ENCODE measurements at regions not wholly inside any gene's neighbourhood (a gene's known extent, or its start where the extent isn't known, plus 50 kb on each side); places are given as distances from the start of the nearest gene placed in this dataset.

- no peaks in the 10 kb centered on the region for H3K36me3 ChIP-seq (ENCODE audit: control insufficient read depth in 1 of 2, insufficient read depth in 2 of 2, low read length in 1 of 2)
- H3K27me3 ChIP-seq (ENCODE audit: control insufficient read depth in 1 of 2, insufficient read depth in 2 of 2, low read length in 1 of 2): no peaks in the 10 kb centered on the region
- intact Hi-C loops (cut with DNase I): no loop called here
- ATAC-seq (ENCODE audit: low FRiP score) (no peak), DNase-seq (no peak)
- 4 to 8% methylated on average over 3 of the region's 3 CpGs for WGBS, 2 donors
- no peaks in the 10 kb centered on the region for H3K4me1 ChIP-seq (ENCODE audit: control insufficient read depth in 1 of 2, insufficient read depth in 2 of 2, low read length in 2 of 2)
- H3K27ac ChIP-seq (ENCODE audit: low read depth in 1 of 2, low read length in 2 of 2): no peak overlapping the region
- no peaks in the 10 kb centered on the region for H3K9me3 ChIP-seq (ENCODE audit: control insufficient read depth, low read length)
- H3K4me3 ChIP-seq (ENCODE audit: low read length in 2 of 2): no peak overlapping the region
Observed at GRCh38 chr12:84085046-84085445, 827.6 kb downstream of the SLC6A15 start.

GRCh38 chr12:84079626-84080025, 833.0 kb downstream of the SLC6A15 start:
- no peaks in the 10 kb centered on the region for H3K27me3 ChIP-seq (ENCODE audit: control insufficient read depth in 1 of 2, insufficient read depth in 2 of 2, low read length in 1 of 2)
- no peak overlapping the region for H3K4me3 ChIP-seq (ENCODE audit: low read length in 2 of 2)
- WGBS, 2 donors: 87 to 95% methylated on average over 1 of the region's 1 CpG
- no peak overlapping the region for H3K27ac ChIP-seq (ENCODE audit: low read depth in 1 of 2, low read length in 2 of 2)
- no peaks in the 10 kb centered on the region for H3K36me3 ChIP-seq (ENCODE audit: control insufficient read depth in 1 of 2, insufficient read depth in 2 of 2, low read length in 1 of 2)
- DNase-seq (no peak), ATAC-seq (ENCODE audit: low FRiP score) (no peak)
- intact Hi-C loops (cut with DNase I): no loop called here
- H3K9me3 ChIP-seq (ENCODE audit: control insufficient read depth, low read length): no peaks in the 10 kb centered on the region
- no peaks in the 10 kb centered on the region for H3K4me1 ChIP-seq (ENCODE audit: control insufficient read depth in 1 of 2, insufficient read depth in 2 of 2, low read length in 2 of 2)

- no peak for ATAC-seq (ENCODE audit: low FRiP score)
- Histone ChIP-seq H3K4me3 (ENCODE audit: low read length in 2 of 2) (no peak overlapping the region), H3K27ac (ENCODE audit: low read depth in 1 of 2, low read length in 2 of 2) (no peak overlapping the region), H3K27me3 (ENCODE audit: control insufficient read depth in 1 of 2, insufficient read depth in 2 of 2, low read length in 1 of 2) (no peaks in the 10 kb centered on the region), H3K36me3 (ENCODE audit: control insufficient read depth in 1 of 2, insufficient read depth in 2 of 2, low read length in 1 of 2) (no peaks in the 10 kb centered on the region), H3K9me3 (ENCODE audit: control insufficient read depth, low read length) (no peaks in the 10 kb centered on the region), H3K4me1 (ENCODE audit: control insufficient read depth in 1 of 2, insufficient read depth in 2 of 2, low read length in 2 of 2) (no peaks in the 10 kb centered on the region)
- DNase-seq: no peak
- intact Hi-C loops (cut with DNase I): no loop called here
Observed at GRCh38 chr12:84077679-84078078, 834.9 kb downstream of the SLC6A15 start.

GRCh38 chr12:84075991-84076390, 836.6 kb downstream of the SLC6A15 start:
- Histone ChIP-seq H3K4me3 (ENCODE audit: low read length in 2 of 2) (no peak overlapping the region), H3K4me1 (ENCODE audit: control insufficient read depth in 1 of 2, insufficient read depth in 2 of 2, low read length in 2 of 2) (no peaks in the 10 kb centered on the region), H3K27ac (ENCODE audit: low read depth in 1 of 2, low read length in 2 of 2) (no peak overlapping the region), H3K36me3 (ENCODE audit: control insufficient read depth in 1 of 2, insufficient read depth in 2 of 2, low read length in 1 of 2) (no peaks in the 10 kb centered on the region), H3K9me3 (ENCODE audit: control insufficient read depth, low read length) (no peaks in the 10 kb centered on the region), H3K27me3 (ENCODE audit: control insufficient read depth in 1 of 2, insufficient read depth in 2 of 2, low read length in 1 of 2) (no peaks in the 10 kb centered on the region)
- intact Hi-C loops (cut with DNase I): no loop called here
- no peak for ATAC-seq (ENCODE audit: low FRiP score)
- no peak for DNase-seq
- 48 to 71% methylated on average over 1 of the region's 1 CpG for WGBS, 2 donors

- no peak overlapping the region for H3K4me3 ChIP-seq (ENCODE audit: low read length in 2 of 2)
- no peaks in the 10 kb centered on the region for H3K9me3 ChIP-seq (ENCODE audit: control insufficient read depth, low read length)
- no peak overlapping the region for H3K27ac ChIP-seq (ENCODE audit: low read depth in 1 of 2, low read length in 2 of 2)
- DNase-seq (no peak), ATAC-seq (ENCODE audit: low FRiP score) (no peak)
- no peaks in the 10 kb centered on the region for H3K27me3 ChIP-seq (ENCODE audit: control insufficient read depth in 1 of 2, insufficient read depth in 2 of 2, low read length in 1 of 2)
- H3K36me3 ChIP-seq (ENCODE audit: control insufficient read depth in 1 of 2, insufficient read depth in 2 of 2, low read length in 1 of 2): no peaks in the 10 kb centered on the region
- intact Hi-C loops (cut with DNase I): no loop called here
- H3K4me1 ChIP-seq (ENCODE audit: control insufficient read depth in 1 of 2, insufficient read depth in 2 of 2, low read length in 2 of 2): no peaks in the 10 kb centered on the region
- WGBS, 2 donors: 26 to 30% methylated on average over 4 of the region's 4 CpGs
Observed at GRCh38 chr12:84073401-84073800, 839.2 kb downstream of the SLC6A15 start.

GRCh38 chr12:84072961-84073360, 839.6 kb downstream of the SLC6A15 start:
- Histone ChIP-seq H3K4me3 (ENCODE audit: low read length in 2 of 2) (no peak overlapping the region), H3K4me1 (ENCODE audit: control insufficient read depth in 1 of 2, insufficient read depth in 2 of 2, low read length in 2 of 2) (no peaks in the 10 kb centered on the region), H3K27ac (ENCODE audit: low read depth in 1 of 2, low read length in 2 of 2) (no peak overlapping the region), H3K9me3 (ENCODE audit: control insufficient read depth, low read length) (no peaks in the 10 kb centered on the region), H3K27me3 (ENCODE audit: control insufficient read depth in 1 of 2, insufficient read depth in 2 of 2, low read length in 1 of 2) (no peaks in the 10 kb centered on the region), H3K36me3 (ENCODE audit: control insufficient read depth in 1 of 2, insufficient read depth in 2 of 2, low read length in 1 of 2) (no peaks in the 10 kb centered on the region)
- intact Hi-C loops (cut with DNase I): no loop called here
- no peak for DNase-seq
- ATAC-seq (ENCODE audit: low FRiP score): no peak

GRCh38 chr12:84070292-84070691, 842.3 kb downstream of the SLC6A15 start:
- Histone ChIP-seq H3K9me3 (ENCODE audit: control insufficient read depth, low read length) (no peaks in the 10 kb centered on the region), H3K4me1 (ENCODE audit: control insufficient read depth in 1 of 2, insufficient read depth in 2 of 2, low read length in 2 of 2) (no peaks in the 10 kb centered on the region), H3K27ac (ENCODE audit: low read depth in 1 of 2, low read length in 2 of 2) (no peak overlapping the region), H3K4me3 (ENCODE audit: low read length in 2 of 2) (no peak overlapping the region), H3K36me3 (ENCODE audit: control insufficient read depth in 1 of 2, insufficient read depth in 2 of 2, low read length in 1 of 2) (no peaks in the 10 kb centered on the region), H3K27me3 (ENCODE audit: control insufficient read depth in 1 of 2, insufficient read depth in 2 of 2, low read length in 1 of 2) (no peaks in the 10 kb centered on the region)
- DNase-seq (peak in 1 of 2 donors; percentile 54), ATAC-seq (ENCODE audit: low FRiP score) (peak; percentile 87)
- intact Hi-C loops (cut with DNase I): no loop called here
- 87 to 92% methylated on average over 4 of the region's 4 CpGs for WGBS, 2 donors

GRCh38 chr12:84069699-84070098, 842.9 kb downstream of the SLC6A15 start:
- H3K36me3 ChIP-seq (ENCODE audit: control insufficient read depth in 1 of 2, insufficient read depth in 2 of 2, low read length in 1 of 2): no peaks in the 10 kb centered on the region
- ATAC-seq (ENCODE audit: low FRiP score): no peak
- no peak overlapping the region for H3K27ac ChIP-seq (ENCODE audit: low read depth in 1 of 2, low read length in 2 of 2)
- intact Hi-C loops (cut with DNase I): no loop called here
- DNase-seq: no peak
- no peaks in the 10 kb centered on the region for H3K4me1 ChIP-seq (ENCODE audit: control insufficient read depth in 1 of 2, insufficient read depth in 2 of 2, low read length in 2 of 2)
- WGBS, 2 donors: 67 to 86% methylated on average over 1 of the region's 1 CpG
- H3K27me3 ChIP-seq (ENCODE audit: control insufficient read depth in 1 of 2, insufficient read depth in 2 of 2, low read length in 1 of 2): no peaks in the 10 kb centered on the region
- H3K4me3 ChIP-seq (ENCODE audit: low read length in 2 of 2): no peak overlapping the region
- H3K9me3 ChIP-seq (ENCODE audit: control insufficient read depth, low read length): no peaks in the 10 kb centered on the region

- Histone ChIP-seq H3K27me3 (ENCODE audit: control insufficient read depth in 1 of 2, insufficient read depth in 2 of 2, low read length in 1 of 2) (no peaks in the 10 kb centered on the region), H3K36me3 (ENCODE audit: control insufficient read depth in 1 of 2, insufficient read depth in 2 of 2, low read length in 1 of 2) (no peaks in the 10 kb centered on the region), H3K4me3 (ENCODE audit: low read length in 2 of 2) (no peak overlapping the region), H3K9me3 (ENCODE audit: control insufficient read depth, low read length) (no peaks in the 10 kb centered on the region), H3K27ac (ENCODE audit: low read depth in 1 of 2, low read length in 2 of 2) (no peak overlapping the region), H3K4me1 (ENCODE audit: control insufficient read depth in 1 of 2, insufficient read depth in 2 of 2, low read length in 2 of 2) (no peaks in the 10 kb centered on the region)
- ATAC-seq (ENCODE audit: low FRiP score) (no peak), DNase-seq (no peak)
- intact Hi-C loops (cut with DNase I): no loop called here
- 62 to 68% methylated on average over 2 of the region's 2 CpGs for WGBS, 2 donors
Observed at GRCh38 chr12:84069198-84069597, 843.4 kb downstream of the SLC6A15 start.
